ENCODE measurements at regions not wholly inside any gene's neighbourhood (a gene's known extent, or its start where the extent isn't known, plus 50 kb on each side); places are given as distances from the start of the nearest gene placed in this dataset.

DNA sequence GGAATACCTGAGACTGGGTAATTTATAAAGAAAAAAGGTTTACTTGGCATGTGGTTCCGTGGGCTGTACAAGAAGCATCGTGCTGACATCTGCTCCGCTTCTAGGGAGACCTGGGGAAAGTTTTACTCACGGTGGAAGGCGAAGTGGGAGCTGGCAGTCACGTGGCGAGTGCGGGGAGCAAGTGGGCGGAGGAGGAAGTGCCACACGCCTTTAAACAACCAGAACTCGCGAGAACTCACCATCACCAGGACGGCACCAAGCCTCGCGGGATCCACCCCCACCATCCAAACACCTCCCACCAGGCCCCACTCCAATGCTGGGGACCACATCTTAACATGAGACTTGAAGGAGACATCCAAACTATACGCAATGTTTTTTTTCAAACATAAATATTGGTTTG, 406.2 kb upstream of the IRX4 start:
- TF ChIP-seq, protein P1, sequence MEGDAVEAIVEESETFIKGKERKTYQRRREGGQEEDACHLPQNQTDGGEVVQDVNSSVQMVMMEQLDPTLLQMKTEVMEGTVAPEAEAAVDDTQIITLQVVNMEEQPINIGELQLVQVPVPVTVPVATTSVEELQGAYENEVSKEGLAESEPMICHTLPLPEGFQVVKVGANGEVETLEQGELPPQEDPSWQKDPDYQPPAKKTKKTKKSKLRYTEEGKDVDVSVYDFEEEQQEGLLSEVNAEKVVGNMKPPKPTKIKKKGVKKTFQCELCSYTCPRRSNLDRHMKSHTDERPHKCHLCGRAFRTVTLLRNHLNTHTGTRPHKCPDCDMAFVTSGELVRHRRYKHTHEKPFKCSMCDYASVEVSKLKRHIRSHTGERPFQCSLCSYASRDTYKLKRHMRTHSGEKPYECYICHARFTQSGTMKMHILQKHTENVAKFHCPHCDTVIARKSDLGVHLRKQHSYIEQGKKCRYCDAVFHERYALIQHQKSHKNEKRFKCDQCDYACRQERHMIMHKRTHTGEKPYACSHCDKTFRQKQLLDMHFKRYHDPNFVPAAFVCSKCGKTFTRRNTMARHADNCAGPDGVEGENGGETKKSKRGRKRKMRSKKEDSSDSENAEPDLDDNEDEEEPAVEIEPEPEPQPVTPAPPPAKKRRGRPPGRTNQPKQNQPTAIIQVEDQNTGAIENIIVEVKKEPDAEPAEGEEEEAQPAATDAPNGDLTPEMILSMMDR (IDR thresholded peaks at IDR 0.05; ENCODE audit: insufficient read depth, low read depth, low read length): no peak
- no peak for TF ChIP-seq EZH2 (IDR thresholded peaks at IDR 0.05; ENCODE audit: insufficient read depth, low read length)

All from astrocyte (in vitro differentiated cells and primary cell).